OCI-LY1 (cell line): ENCODE measurements at regions not wholly inside any gene's neighbourhood (a gene's known extent, or its start where the extent isn't known, plus 50 kb on each side); places are given as distances from the start of the nearest gene placed in this dataset.

Experiments used
- H2AFZ ChIP-seq: fragments of 200-600 bp; sonication (generic), shearing (Covaris generic); 2 replicates; pipeline ENCODE4 v1.6.0; 2014; ENCODE audit warnings: antibody characterized with exemption, mild to moderate bottlenecking, low read length
- H3F3A ChIP-seq: fragments of 200-600 bp; sonication (generic), shearing (Covaris generic); 2 replicates; pipeline ENCODE4 v1.6.0; 2014; ENCODE audit warnings: mild to moderate bottlenecking, antibody characterized with exemption, low read length, moderate library complexity; ENCODE audit not compliant: insufficient read depth
- H3K27ac ChIP-seq: fragments of 200-600 bp; sonication (generic); 2 replicates; pipeline ENCODE4 v1.5.1; 2014; ENCODE audit warnings: low read length, mixed run types, mild to moderate bottlenecking, low read depth; ENCODE audit not compliant: poor library complexity, severe bottlenecking
- H3K27me3 ChIP-seq: fragments of 200-600 bp; sonication (generic); 2 replicates; pipeline ENCODE4 v1.6.0; 2014; ENCODE audit warnings: antibody characterized with exemption, mild to moderate bottlenecking, low read length, moderate library complexity; ENCODE audit not compliant: insufficient read depth
- H3K36me3 ChIP-seq: fragments of 200-600 bp; sonication (generic); 2 replicates; pipeline ENCODE4 v1.6.1; 2014; ENCODE audit warnings: mild to moderate bottlenecking, antibody characterized with exemption, low read length, moderate library complexity, mixed read lengths; ENCODE audit not compliant: insufficient read depth
- H3K4me1 ChIP-seq: fragments of 200-600 bp; sonication (generic); 2 replicates; pipeline ENCODE4 v1.5.1; 2014; ENCODE audit warnings: mild to moderate bottlenecking, low read length, moderate library complexity; ENCODE audit not compliant: insufficient read depth, severe bottlenecking
- H3K4me2 ChIP-seq: fragments of 200-600 bp; sonication (generic), shearing (Covaris generic); 2 replicates; pipeline ENCODE4 v1.6.1; 2014; ENCODE audit warnings: low read length
- H3K4me3 ChIP-seq: fragments of 200-600 bp; sonication (generic); 2 replicates; pipeline ENCODE4 v1.5.1; 2014; ENCODE audit warnings: low read length, low read depth, mild to moderate bottlenecking, mixed read lengths; ENCODE audit not compliant: poor library complexity, severe bottlenecking
- H3K79me2 ChIP-seq: fragments of 200-600 bp; shearing (Covaris generic); 2 replicates; pipeline ENCODE4 v1.6.1; 2016; ENCODE audit warnings: mixed run types, low read length, mixed read lengths; ENCODE audit not compliant: insufficient read depth
- H3K9ac ChIP-seq: fragments of 200-600 bp; sonication (generic), shearing (Covaris generic); 2 replicates; pipeline ENCODE4 v1.6.1; 2014; ENCODE audit warnings: mild to moderate bottlenecking, low read length, mixed read lengths
- H3K9me2 ChIP-seq: fragments of 200-600 bp; sonication (generic), shearing (Covaris generic); 2 replicates; pipeline ENCODE4 v1.6.1; 2014; ENCODE audit warnings: low read depth, mild to moderate bottlenecking, low read length, mixed read lengths
- H3K9me3 ChIP-seq: fragments of 200-600 bp; shearing (Covaris generic); 2 replicates; pipeline ENCODE4 v1.6.1; 2014; ENCODE audit warnings: low read length, mixed read lengths
- H4K20me1 ChIP-seq: fragments of 200-600 bp; sonication (generic), shearing (Covaris generic); 2 replicates; pipeline ENCODE4 v1.6.0; 2016; ENCODE audit warnings: mild to moderate bottlenecking, low read length; ENCODE audit not compliant: insufficient read depth
- EZH2 ChIP-seq: fragments of 200-600 bp; sonication (generic), shearing (Covaris generic); IDR thresholded peaks from 2 replicates; pipeline ENCODE4 v1.8.0; 2017; ENCODE audit warnings: borderline replicate concordance, mixed run types, mild to moderate bottlenecking, antibody characterized with exemption, low read length, moderate library complexity, mixed read lengths
- TF ChIP-seq, protein P1 (sequence below): fragments of 200-600 bp; sonication (generic), shearing (Covaris generic); IDR thresholded peaks from 2 replicates; pipeline ENCODE4 v1.5.1; 2017; ENCODE audit warnings: mild to moderate bottlenecking, antibody characterized with exemption, low read length, moderate library complexity, mixed read lengths

DNA sequence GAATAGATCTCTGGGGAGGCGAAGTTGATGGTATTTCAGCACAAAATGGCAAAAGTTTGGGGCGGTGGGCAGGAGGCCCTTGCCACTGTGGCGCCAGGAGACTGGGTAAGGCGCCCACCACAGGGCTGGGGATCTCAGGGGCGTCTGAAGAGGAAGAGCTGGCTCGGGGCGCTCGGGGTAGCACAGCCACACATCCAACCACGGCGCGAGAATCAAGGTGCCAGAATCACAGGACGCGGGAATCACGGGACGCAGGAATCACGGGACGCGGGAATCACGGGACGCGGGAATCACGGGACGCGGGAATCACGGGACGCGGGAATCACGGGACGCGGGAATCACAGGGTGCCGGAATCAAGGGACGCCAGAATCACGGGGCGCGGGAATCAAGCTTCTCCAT lies 174.4 kb downstream of the TMEM18 start:
- Histone ChIP-seq H3F3A (no peaks in the 10 kb centered on the region), H2AFZ (no peak overlapping the region), H3K9ac (no peak overlapping the region), H4K20me1 (no peaks in the 10 kb centered on the region), H3K4me1 (no peaks in the 10 kb centered on the region), H3K4me3 (no peak overlapping the region), H3K36me3 (no peaks in the 10 kb centered on the region), H3K9me2 (no peaks in the 10 kb centered on the region), H3K4me2 (no peak overlapping the region), H3K79me2 (no peaks in the 10 kb centered on the region), H3K27ac (no peak overlapping the region), H3K9me3 (no peaks in the 10 kb centered on the region), H3K27me3 (peaks cover 5% of the 10 kb centered on the region)
- TF ChIP-seq, protein P1, sequence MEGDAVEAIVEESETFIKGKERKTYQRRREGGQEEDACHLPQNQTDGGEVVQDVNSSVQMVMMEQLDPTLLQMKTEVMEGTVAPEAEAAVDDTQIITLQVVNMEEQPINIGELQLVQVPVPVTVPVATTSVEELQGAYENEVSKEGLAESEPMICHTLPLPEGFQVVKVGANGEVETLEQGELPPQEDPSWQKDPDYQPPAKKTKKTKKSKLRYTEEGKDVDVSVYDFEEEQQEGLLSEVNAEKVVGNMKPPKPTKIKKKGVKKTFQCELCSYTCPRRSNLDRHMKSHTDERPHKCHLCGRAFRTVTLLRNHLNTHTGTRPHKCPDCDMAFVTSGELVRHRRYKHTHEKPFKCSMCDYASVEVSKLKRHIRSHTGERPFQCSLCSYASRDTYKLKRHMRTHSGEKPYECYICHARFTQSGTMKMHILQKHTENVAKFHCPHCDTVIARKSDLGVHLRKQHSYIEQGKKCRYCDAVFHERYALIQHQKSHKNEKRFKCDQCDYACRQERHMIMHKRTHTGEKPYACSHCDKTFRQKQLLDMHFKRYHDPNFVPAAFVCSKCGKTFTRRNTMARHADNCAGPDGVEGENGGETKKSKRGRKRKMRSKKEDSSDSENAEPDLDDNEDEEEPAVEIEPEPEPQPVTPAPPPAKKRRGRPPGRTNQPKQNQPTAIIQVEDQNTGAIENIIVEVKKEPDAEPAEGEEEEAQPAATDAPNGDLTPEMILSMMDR = no peak
- no peak for TF ChIP-seq EZH2

DNA sequence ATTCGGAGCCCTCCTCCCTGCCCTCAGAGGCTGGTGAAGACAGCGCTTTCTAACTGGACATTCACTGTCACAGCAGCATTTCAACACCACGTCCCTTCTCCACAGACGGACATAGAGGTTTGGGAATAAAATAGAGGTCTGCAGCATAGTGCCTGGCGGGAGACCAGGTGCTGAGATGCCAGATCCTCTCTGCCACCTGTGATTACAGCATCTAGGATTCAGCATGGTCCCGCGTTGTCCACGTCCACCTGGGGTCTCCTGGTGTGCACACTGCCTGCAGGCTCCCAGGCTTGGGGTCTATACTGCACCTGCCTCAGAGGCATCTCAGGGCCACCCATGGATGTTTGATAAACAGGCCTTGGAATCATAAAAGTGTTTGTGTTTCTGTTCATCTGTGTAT lies 175.5 kb downstream of the TMEM18 start:
- no peak overlapping the region for H3K9ac ChIP-seq
- H4K20me1 ChIP-seq = no peaks in the 10 kb centered on the region
- H3K79me2 ChIP-seq = no peaks in the 10 kb centered on the region
- no peak overlapping the region for H3K4me3 ChIP-seq
- no peak for TF ChIP-seq EZH2
- TF ChIP-seq, protein P1 = no peak
- H3K9me3 ChIP-seq = no peaks in the 10 kb centered on the region
- no peaks in the 10 kb centered on the region for H3F3A ChIP-seq
- no peak overlapping the region for H3K27ac ChIP-seq
- no peak overlapping the region for H3K4me2 ChIP-seq
- peaks cover 5% of the 10 kb centered on the region for H3K27me3 ChIP-seq
- H3K36me3 ChIP-seq = no peaks in the 10 kb centered on the region
- H3K4me1 ChIP-seq = no peaks in the 10 kb centered on the region
- H3K9me2 ChIP-seq = no peaks in the 10 kb centered on the region
- H2AFZ ChIP-seq = no peak overlapping the region

DNA sequence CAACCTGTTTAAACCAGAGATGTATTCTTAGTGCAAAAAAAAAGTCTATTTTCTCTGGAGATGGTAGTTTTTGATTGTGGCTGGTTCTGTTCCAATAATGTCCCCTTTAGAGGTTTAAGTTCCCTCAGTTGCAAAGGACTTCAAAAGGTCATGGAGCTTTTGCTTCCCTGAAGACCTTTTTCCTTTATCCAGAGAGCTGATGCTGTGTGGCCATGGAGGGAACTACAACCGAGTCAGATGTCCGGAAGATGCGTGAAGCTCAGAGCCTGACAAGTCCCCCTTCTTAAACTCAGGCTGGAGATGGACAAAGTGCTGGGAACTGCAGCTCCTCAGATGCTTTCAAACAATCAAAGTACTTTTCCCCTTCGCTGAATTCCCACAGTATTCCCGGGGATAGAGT lies 176.1 kb downstream of the TMEM18 start:
- no peak overlapping the region for H3K9ac ChIP-seq
- H3K9me2 ChIP-seq = no peaks in the 10 kb centered on the region
- H3K36me3 ChIP-seq = no peaks in the 10 kb centered on the region
- no peak overlapping the region for H3K27ac ChIP-seq
- no peaks in the 10 kb centered on the region for H3K4me1 ChIP-seq
- no peaks in the 10 kb centered on the region for H3F3A ChIP-seq
- H3K79me2 ChIP-seq = no peaks in the 10 kb centered on the region
- H3K4me2 ChIP-seq = no peak overlapping the region
- TF ChIP-seq EZH2 = no peak
- TF ChIP-seq, protein P1 = no peak
- H2AFZ ChIP-seq = no peak overlapping the region
- H4K20me1 ChIP-seq = no peaks in the 10 kb centered on the region
- H3K9me3 ChIP-seq = no peaks in the 10 kb centered on the region
- H3K4me3 ChIP-seq = no peak overlapping the region
- H3K27me3 ChIP-seq = peaks cover 5% of the 10 kb centered on the region
